ENCODE measurements at regions not wholly inside any gene's neighbourhood (a gene's known extent, or its start where the extent isn't known, plus 50 kb on each side); places are given as distances from the start of the nearest gene placed in this dataset.
"Not testable (repeated sequence)": the region's sequence is repeated elsewhere in the genome, so short reads cannot be mapped to it uniquely, and the experiment has no call there.

- Histone ChIP-seq H3K36me3 (no peaks in the 10 kb centered on the region), H3K4me1 (ENCODE audit: insufficient read depth) (no peaks in the 10 kb centered on the region), H3K9me3 (no peaks in the 10 kb centered on the region), H3K27me3 (no peaks in the 10 kb centered on the region), H3K27ac (no peak overlapping the region), H3K4me3 (no peak overlapping the region)
- DNase-seq = no peak
- intact Hi-C loops (cut with DNase I) = no loop called here
- 82 to 86% (median 82%) methylated on average over 2 of the region's 2 CpGs for WGBS, 3 donors
- no peak for TF ChIP-seq POLR2A (IDR thresholded peaks at IDR 0.05)
These were observed 515.4 kb upstream of the ZNF717 start for GRCh38 chr3:76300746-76301145.

GRCh38 chr3:76307556-76307955 is 522.2 kb upstream of the ZNF717 start:
- Histone ChIP-seq H3K4me3 (no peak overlapping the region), H3K36me3 (no peaks in the 10 kb centered on the region), H3K4me1 (ENCODE audit: insufficient read depth) (no peaks in the 10 kb centered on the region), H3K27me3 (no peaks in the 10 kb centered on the region), H3K9me3 (no peaks in the 10 kb centered on the region), H3K27ac (no peak overlapping the region)
- no peak for TF ChIP-seq POLR2A (IDR thresholded peaks at IDR 0.05)
- TF ChIP-seq CTCF (IDR thresholded peaks at IDR 0.05) = no peak
- no peak for TF ChIP-seq EP300 (IDR thresholded peaks at IDR 0.05)
- 89 to 93% (median 90%) methylated on average over 3 of the region's 3 CpGs for WGBS, 3 donors
- no peak for DNase-seq
- intact Hi-C loops (cut with DNase I) = no loop called here

- Histone ChIP-seq H3K27me3 (no peaks in the 10 kb centered on the region), H3K9me3 (no peaks in the 10 kb centered on the region), H3K4me1 (ENCODE audit: insufficient read depth) (no peaks in the 10 kb centered on the region), H3K27ac (no peak overlapping the region), H3K36me3 (no peaks in the 10 kb centered on the region), H3K4me3 (no peak overlapping the region)
- TF ChIP-seq CTCF (IDR thresholded peaks at IDR 0.05) (no peak), POLR2A (IDR thresholded peaks at IDR 0.05) (no peak)
- DNase-seq = no peak
- intact Hi-C loops (cut with DNase I) = no loop called here
These were observed 523.2 kb upstream of the ZNF717 start for GRCh38 chr3:76308541-76308940.

- DNase-seq = no peak
- no peak for TF ChIP-seq POLR2A (IDR thresholded peaks at IDR 0.05)
- H3K27me3 ChIP-seq = no peaks in the 10 kb centered on the region
- WGBS, 3 donors = 72 to 87% (median 78%) methylated on average over 8 of the region's 8 CpGs
- intact Hi-C loops (cut with DNase I) = no loop called here
- no peak overlapping the region for H3K4me3 ChIP-seq
- no peaks in the 10 kb centered on the region for H3K9me3 ChIP-seq
- no peaks in the 10 kb centered on the region for H3K4me1 ChIP-seq (ENCODE audit: insufficient read depth)
- no peaks in the 10 kb centered on the region for H3K36me3 ChIP-seq
- H3K27ac ChIP-seq = no peak overlapping the region
These were observed 524.7 kb upstream of the ZNF717 start for GRCh38 chr3:76310089-76310488.

- no peak for DNase-seq
- Histone ChIP-seq H3K36me3 (no peaks in the 10 kb centered on the region), H3K4me1 (ENCODE audit: insufficient read depth) (no peaks in the 10 kb centered on the region), H3K9me3 (no peaks in the 10 kb centered on the region), H3K27me3 (no peaks in the 10 kb centered on the region), H3K27ac (no peak overlapping the region), H3K4me3 (no peak overlapping the region)
- intact Hi-C loops (cut with DNase I) = no loop called here
- 51 to 71% (median 59%) methylated on average over 7 of the region's 7 CpGs for WGBS, 3 donors
- TF ChIP-seq CTCF (IDR thresholded peaks at IDR 0.05) = no peak
- no peak for TF ChIP-seq EP300 (IDR thresholded peaks at IDR 0.05)
- TF ChIP-seq POLR2A (IDR thresholded peaks at IDR 0.05) = no peak
These were observed 525.3 kb upstream of the ZNF717 start for GRCh38 chr3:76310667-76311066.

- H3K4me1 ChIP-seq (ENCODE audit: insufficient read depth) = no peaks in the 10 kb centered on the region
- WGBS, 3 donors = 2 to 11% (median 6%) methylated on average over 4 of the region's 4 CpGs
- H3K9me3 ChIP-seq = no peaks in the 10 kb centered on the region
- no peaks in the 10 kb centered on the region for H3K36me3 ChIP-seq
- no peaks in the 10 kb centered on the region for H3K27me3 ChIP-seq
- intact Hi-C loops (cut with DNase I) = no loop called here
- H3K27ac ChIP-seq = no peak overlapping the region
- no peak for TF ChIP-seq CTCF (IDR thresholded peaks at IDR 0.05)
- TF ChIP-seq POLR2A (IDR thresholded peaks at IDR 0.05) = no peak
- TF ChIP-seq EP300 (IDR thresholded peaks at IDR 0.05) = no peak
- DNase-seq = no peak
- H3K4me3 ChIP-seq = no peak overlapping the region
These were observed 526.6 kb upstream of the ZNF717 start for GRCh38 chr3:76311941-76312340.

- H3K27me3 ChIP-seq; H3K4me3 ChIP-seq; H3K9me3 ChIP-seq; H3K4me1 ChIP-seq (ENCODE audit: insufficient read depth); H3K36me3 ChIP-seq; DNase-seq; intact Hi-C loops (cut with DNase I); H3K27ac ChIP-seq: not testable (repeated sequence)
- 84 to 85% (median 84%) methylated on average over 6 of the region's 6 CpGs for WGBS, 3 donors
These were observed 530.6 kb upstream of the ZNF717 start for GRCh38 chr3:76315906-76316305.

All from ovary (tissue), 7 donors.